DOHH2 (cell line): ENCODE measurements at regions not wholly inside any gene's neighbourhood (a gene's known extent, or its start where the extent isn't known, plus 50 kb on each side); places are given as distances from the start of the nearest gene placed in this dataset.

Experiments
- EZH2phosphoT487 ChIP-seq: fragments of 200-600 bp; sonication (generic); IDR thresholded peaks from 2 replicates; pipeline ENCODE4 v1.6.1; 2017; ENCODE audit warnings: borderline replicate concordance, mild to moderate bottlenecking, antibody characterized with exemption, low read length, moderate library complexity, mixed read lengths
- TF ChIP-seq, protein P1 (sequence below): fragments of 200-600 bp; sonication (generic); IDR thresholded peaks from one replicate; pipeline ENCODE4 v1.5.1; 2014; ENCODE audit warnings: antibody characterized with exemption, mild to moderate bottlenecking, low read depth, low read length; ENCODE audit not compliant: poor library complexity, severe bottlenecking

DNA sequence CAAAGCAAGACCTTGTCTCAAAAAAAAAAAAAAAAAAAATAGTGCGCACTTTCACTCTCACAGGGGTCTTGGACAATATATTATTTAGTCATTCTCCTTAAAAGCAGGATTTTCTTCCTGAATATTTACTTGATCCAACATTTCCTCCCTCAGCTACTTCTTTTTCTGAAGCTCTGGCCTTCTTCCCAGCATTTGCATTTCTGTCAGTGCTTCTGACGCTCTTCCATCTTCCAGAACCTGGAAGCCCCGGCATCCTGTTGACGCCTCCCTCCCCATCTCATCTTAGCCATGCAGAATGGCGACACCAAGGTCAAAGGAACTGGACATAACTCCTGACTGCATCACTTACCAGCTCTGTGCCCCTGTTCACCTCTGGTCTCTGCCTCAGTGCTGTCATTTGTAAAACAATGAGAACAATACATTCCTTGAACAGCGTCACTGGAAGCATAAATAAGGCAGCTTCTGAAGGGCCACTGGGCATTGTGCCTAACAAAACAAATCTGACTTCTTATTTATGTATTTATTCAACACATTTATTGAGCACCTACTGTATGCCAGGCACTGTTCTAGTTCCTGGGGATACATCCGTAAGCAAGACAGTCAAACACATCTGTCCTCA is 90.9 kb upstream of the MDM1 start:
- TF ChIP-seq, protein P1, sequence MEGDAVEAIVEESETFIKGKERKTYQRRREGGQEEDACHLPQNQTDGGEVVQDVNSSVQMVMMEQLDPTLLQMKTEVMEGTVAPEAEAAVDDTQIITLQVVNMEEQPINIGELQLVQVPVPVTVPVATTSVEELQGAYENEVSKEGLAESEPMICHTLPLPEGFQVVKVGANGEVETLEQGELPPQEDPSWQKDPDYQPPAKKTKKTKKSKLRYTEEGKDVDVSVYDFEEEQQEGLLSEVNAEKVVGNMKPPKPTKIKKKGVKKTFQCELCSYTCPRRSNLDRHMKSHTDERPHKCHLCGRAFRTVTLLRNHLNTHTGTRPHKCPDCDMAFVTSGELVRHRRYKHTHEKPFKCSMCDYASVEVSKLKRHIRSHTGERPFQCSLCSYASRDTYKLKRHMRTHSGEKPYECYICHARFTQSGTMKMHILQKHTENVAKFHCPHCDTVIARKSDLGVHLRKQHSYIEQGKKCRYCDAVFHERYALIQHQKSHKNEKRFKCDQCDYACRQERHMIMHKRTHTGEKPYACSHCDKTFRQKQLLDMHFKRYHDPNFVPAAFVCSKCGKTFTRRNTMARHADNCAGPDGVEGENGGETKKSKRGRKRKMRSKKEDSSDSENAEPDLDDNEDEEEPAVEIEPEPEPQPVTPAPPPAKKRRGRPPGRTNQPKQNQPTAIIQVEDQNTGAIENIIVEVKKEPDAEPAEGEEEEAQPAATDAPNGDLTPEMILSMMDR: no peak
- TF ChIP-seq EZH2phosphoT487: no peak
